ENCODE measurements at regions not wholly inside any gene's neighbourhood (a gene's known extent, or its start where the extent isn't known, plus 50 kb on each side); places are given as distances from the start of the nearest gene placed in this dataset.

- Histone ChIP-seq H3K4me3 (ENCODE audit: insufficient read length, low read depth) (no peak overlapping the region), H3K9me3 (ENCODE audit: insufficient read depth, low read length) (no peaks in the 10 kb centered on the region), H3K4me1 (ENCODE audit: insufficient read depth, insufficient read length) (peaks cover 3% of the 10 kb centered on the region), H3K9ac (ENCODE audit: insufficient read length, low read depth) (no peak overlapping the region), H3K36me3 (ENCODE audit: insufficient read depth, insufficient read length, low read length) (no peaks in the 10 kb centered on the region), H3K27me3 (ENCODE audit: insufficient read depth, insufficient read length) (no peaks in the 10 kb centered on the region)
- TF ChIP-seq ZNF274 (IDR thresholded peaks at IDR 0.05; ENCODE audit: low read depth, low read length) (no peak), SUZ12 (IDR thresholded peaks at IDR 0.05; ENCODE audit: extremely low read depth, insufficient read depth, insufficient read length) (no peak), YY1 (IDR thresholded peaks at IDR 0.05; ENCODE audit: insufficient read depth, insufficient read length) (no peak)
- DNase-seq (ENCODE audit: low read depth, low spot score) = no peak
These were observed 63.7 kb upstream of the POU3F3 start for GRCh38 chr2:104790100-104790811.

GRCh38 chr2:104790901-104791495 lies 62.9 kb upstream of the POU3F3 start:
- no peak overlapping the region for H3K9ac ChIP-seq (ENCODE audit: insufficient read length, low read depth)

GRCh38 chr2:104793966-104794365 lies 59.9 kb upstream of the POU3F3 start:
- H3K9me3 ChIP-seq (ENCODE audit: insufficient read depth, low read length) = no peaks in the 10 kb centered on the region
- TF ChIP-seq SUZ12 (IDR thresholded peaks at IDR 0.05; ENCODE audit: extremely low read depth, insufficient read depth, insufficient read length) (no peak), ZNF274 (IDR thresholded peaks at IDR 0.05; ENCODE audit: low read depth, low read length) (no peak), YY1 (IDR thresholded peaks at IDR 0.05; ENCODE audit: insufficient read depth, insufficient read length) (no peak)
- no peak for DNase-seq (ENCODE audit: low read depth, low spot score)
- H3K4me1 ChIP-seq (ENCODE audit: insufficient read depth, insufficient read length) = peaks cover 3% of the 10 kb centered on the region
- no peak overlapping the region for H3K9ac ChIP-seq (ENCODE audit: insufficient read length, low read depth)
- H3K4me3 ChIP-seq (ENCODE audit: insufficient read length, low read depth) = no peak overlapping the region
- H3K27me3 ChIP-seq (ENCODE audit: insufficient read depth, insufficient read length) = no peaks in the 10 kb centered on the region
- no peaks in the 10 kb centered on the region for H3K36me3 ChIP-seq (ENCODE audit: insufficient read depth, insufficient read length, low read length)

More at GRCh38 chr2:104790901-104791495, 62.9 kb upstream of the POU3F3 start:
- Histone ChIP-seq H3K27me3 (ENCODE audit: insufficient read depth, insufficient read length) (no peaks in the 10 kb centered on the region), H3K4me3 (ENCODE audit: insufficient read length, low read depth) (no peak overlapping the region), H3K9me3 (ENCODE audit: insufficient read depth, low read length) (no peaks in the 10 kb centered on the region), H3K4me1 (ENCODE audit: insufficient read depth, insufficient read length) (peaks cover 3% of the 10 kb centered on the region), H3K36me3 (ENCODE audit: insufficient read depth, insufficient read length, low read length) (no peaks in the 10 kb centered on the region)
- DNase-seq (ENCODE audit: low read depth, low spot score) = no peak
- TF ChIP-seq SUZ12 (IDR thresholded peaks at IDR 0.05; ENCODE audit: extremely low read depth, insufficient read depth, insufficient read length) (no peak), YY1 (IDR thresholded peaks at IDR 0.05; ENCODE audit: insufficient read depth, insufficient read length) (no peak), ZNF274 (IDR thresholded peaks at IDR 0.05; ENCODE audit: low read depth, low read length) (no peak)

- Histone ChIP-seq H3K4me1 (ENCODE audit: insufficient read depth, insufficient read length) (peaks cover 3% of the 10 kb centered on the region), H3K36me3 (ENCODE audit: insufficient read depth, insufficient read length, low read length) (no peaks in the 10 kb centered on the region), H3K9ac (ENCODE audit: insufficient read length, low read depth) (no peak overlapping the region), H3K9me3 (ENCODE audit: insufficient read depth, low read length) (no peaks in the 10 kb centered on the region), H3K27me3 (ENCODE audit: insufficient read depth, insufficient read length) (no peaks in the 10 kb centered on the region), H3K4me3 (ENCODE audit: insufficient read length, low read depth) (no peak overlapping the region)
- TF ChIP-seq YY1 (IDR thresholded peaks at IDR 0.05; ENCODE audit: insufficient read depth, insufficient read length) (no peak), SUZ12 (IDR thresholded peaks at IDR 0.05; ENCODE audit: extremely low read depth, insufficient read depth, insufficient read length) (no peak), ZNF274 (IDR thresholded peaks at IDR 0.05; ENCODE audit: low read depth, low read length) (no peak)
- no peak for DNase-seq (ENCODE audit: low read depth, low spot score)
These were observed 59.5 kb upstream of the POU3F3 start for GRCh38 chr2:104794441-104794840.
